Endothelial cell of umbilical vein (primary cell): ENCODE measurements at regions not wholly inside any gene's neighbourhood (a gene's known extent, or its start where the extent isn't known, plus 50 kb on each side); places are given as distances from the start of the nearest gene placed in this dataset.

Source experiments
- BruUV-seq: library from RNA; stranded (reverse); fragments of 400-500 nt; replicated peaks from 2 replicates; lab custom pipeline; 2021; lab: Mats Ljungman, UMichigan
- CTCF ChIA-PET: fragments of 300-600, 350-600 bp; sonication (Branson Sonifier 250); formaldehyde crosslinking; loops from one replicate; lab custom pipeline; 2021; ENCODE audit warnings: antibody characterized with exemption, inconsistent platforms; lab: Charles Lee
- POLR2A ChIA-PET: fragments of 300-600, 350-600 bp; sonication (Branson Sonifier 250); formaldehyde crosslinking; loops from one replicate; lab custom pipeline; 2021; ENCODE audit warnings: antibody characterized with exemption, inconsistent platforms; lab: Charles Lee
- DNase-seq: peaks from one replicate; pipeline ENCODE4 v3.0.0-alpha.2; 2011; ENCODE audit warnings: low read depth, low spot score
- FAIRE-seq: peaks from 2 replicates; lab custom pipeline; 2011; peaks lifted over from hg19 to GRCh38; lab: Jason Lieb, UNC
- H2AFZ ChIP-seq: 2 replicates; pipeline ENCODE4 v1.6.0; 2012; ENCODE audit warnings: low read depth, low read length, control low read depth, inconsistent platforms
- H3K27ac ChIP-seq: 2 replicates; pipeline ENCODE4 v1.5.1; 2011; ENCODE audit warnings: low read depth, mild to moderate bottlenecking, control low read depth, low read length, moderate library complexity; ENCODE audit not compliant: insufficient read depth
- H3K27me3 ChIP-seq, 2 experiments: 2 replicates each; pipeline versions ENCODE4 v1.6.0 to v1.6.1; 2011; ENCODE audit warnings: low read length in 2 of 2, mixed read lengths in 1 of 2; ENCODE audit not compliant: control insufficient read depth in 2 of 2, insufficient read depth in 2 of 2
- H3K36me3 ChIP-seq, 2 experiments: 2 replicates in 1 of 2; 3 replicates in 1 of 2; pipeline ENCODE4 v1.5.1; 2011; ENCODE audit warnings: low read length in 2 of 2, mild to moderate bottlenecking in 1 of 2, moderate library complexity in 1 of 2; ENCODE audit not compliant: control insufficient read depth in 2 of 2, insufficient read depth in 2 of 2; ENCODE audit errors: extremely low read depth in 1 of 2
- H3K4me1 ChIP-seq: 3 replicates; pipeline ENCODE4 v1.5.1; 2011; ENCODE audit warnings: mild to moderate bottlenecking, low read length; ENCODE audit not compliant: control insufficient read depth, insufficient read depth; ENCODE audit errors: extremely low read depth
- H3K4me2 ChIP-seq: 2 replicates; pipeline ENCODE4 v1.6.1; 2011; ENCODE audit warnings: low read length, control low read depth, mixed read lengths; ENCODE audit not compliant: insufficient read depth
- H3K4me3 ChIP-seq, 3 experiments: fragments of 200-600 bp in 1 of 3; sonication (generic), shearing (Covaris generic) in 1 of 3; replicated peaks in 1 of 3; 2 replicates each; pipeline ENCODE4 v1.5.1; 2011 to 2016; ENCODE audit warnings: control low read depth in 3 of 3, low read length in 3 of 3, mild to moderate bottlenecking in 2 of 3, inconsistent platforms in 1 of 3, low read depth in 1 of 3, moderate library complexity in 1 of 3; ENCODE audit not compliant: insufficient read depth in 1 of 3
- H3K79me2 ChIP-seq: 2 replicates; pipeline ENCODE4 v1.6.0; 2012; ENCODE audit warnings: low read length, inconsistent platforms; ENCODE audit not compliant: control insufficient read depth, insufficient read depth
- H3K9ac ChIP-seq: replicated peaks from 2 replicates; pipeline ENCODE3; 2011; ENCODE audit warnings: low read length, control low read depth; ENCODE audit not compliant: insufficient read depth; ENCODE audit errors: extremely low read depth
- H3K9me1 ChIP-seq: replicated peaks from 3 replicates; pipeline ENCODE4 v1.6.0; 2011; ENCODE audit warnings: mild to moderate bottlenecking, low read length; ENCODE audit not compliant: control insufficient read depth, insufficient read depth; ENCODE audit errors: extremely low read depth
- H3K9me3 ChIP-seq: replicated peaks from 2 replicates; pipeline ENCODE4 v1.5.1; 2012; ENCODE audit warnings: low read length, inconsistent platforms; ENCODE audit not compliant: control insufficient read depth, insufficient read depth
- H4K20me1 ChIP-seq: replicated peaks from 2 replicates; pipeline ENCODE3; 2011; ENCODE audit warnings: mild to moderate bottlenecking, low read length; ENCODE audit not compliant: control insufficient read depth, insufficient read depth; ENCODE audit errors: extremely low read depth
- CTCF ChIP-seq, 2 donors: IDR thresholded peaks; 1 replicate in 1 of 2; 2 replicates in 1 of 2; pipeline ENCODE4 v1.5.1; 2011; ENCODE audit warnings: low read length in 2 of 2, mild to moderate bottlenecking in 2 of 2, moderate library complexity in 2 of 2, control low read depth in 1 of 2, inconsistent platforms in 1 of 2, low read depth in 1 of 2; ENCODE audit not compliant: insufficient read depth in 1 of 2; ENCODE audit errors: extremely low read depth in 1 of 2
- EZH2 ChIP-seq: IDR thresholded peaks from 2 replicates; pipeline ENCODE4 v1.6.1; 2012; ENCODE audit warnings: borderline replicate concordance, low read depth, mild to moderate bottlenecking, moderate library complexity, low read length, inconsistent platforms; ENCODE audit not compliant: severe bottlenecking
- FOS ChIP-seq: IDR thresholded peaks from 2 replicates; pipeline ENCODE4 v1.6.1; 2011; ENCODE audit warnings: mild to moderate bottlenecking, low read length, moderate library complexity, borderline replicate concordance; ENCODE audit not compliant: insufficient read depth
- GATA2 ChIP-seq: IDR thresholded peaks from 2 replicates; pipeline ENCODE4 v1.7.0; 2011; ENCODE audit warnings: low read depth, mild to moderate bottlenecking, moderate library complexity, mixed read lengths, low read length; ENCODE audit not compliant: insufficient read length, insufficient read depth
- JUN ChIP-seq: IDR thresholded peaks from 2 replicates; pipeline ENCODE4 v1.6.1; 2011; ENCODE audit warnings: borderline replicate concordance, low read depth; ENCODE audit not compliant: insufficient read length, insufficient read depth
- MAX ChIP-seq: IDR thresholded peaks from 2 replicates; pipeline ENCODE4 v1.6.1; 2011; ENCODE audit not compliant: insufficient read depth, insufficient read length
- MYC ChIP-seq: IDR thresholded peaks from one replicate; pipeline ENCODE4 v1.6.1; 2011; ENCODE audit warnings: mild to moderate bottlenecking, low read depth, low read length
- POLR2A ChIP-seq: IDR thresholded peaks from 2 replicates; pipeline ENCODE4 v1.6.1; 2012; ENCODE audit warnings: low read depth, mild to moderate bottlenecking, control low read depth, low read length
- POLR2AphosphoS5 ChIP-seq: IDR thresholded peaks from 2 replicates; pipeline ENCODE4 v1.6.1; 2012; ENCODE audit warnings: low read depth, mild to moderate bottlenecking, control low read depth, low read length, moderate library complexity; ENCODE audit not compliant: insufficient read depth
- dilution Hi-C: fragments of 300-500 bp; cut with MboI; formaldehyde crosslinking; loops from one replicate; pipeline ENCODE4 v1.15.0; 2019; ENCODE audit warnings: low sequenced_read_pairs; ENCODE audit not compliant: extremely low pct_ligation_motif_present
- intact Hi-C: fragments of 100-400 bp; cut with micrococcal nuclease; formaldehyde crosslinking; loops from one replicate; pipeline ENCODE4 v1.10.0; 2022

- ChIA-PET POLR2A (no interaction called here), CTCF (no interaction called here)
- TF ChIP-seq JUN (no peak), FOS (no peak), GATA2 (no peak), CTCF (IDR thresholded peaks at IDR 0.05; ENCODE audit: extremely low read depth in 1 of 2, insufficient read depth in 1 of 2, low read depth in 1 of 2, low read length in 2 of 2) (no peak), MYC (no peak)
- no peak for FAIRE-seq
- no peak overlapping the region for H3K4me2 ChIP-seq
- no peaks in the 10 kb centered on the region for H3K9me3 ChIP-seq
- H3K9ac ChIP-seq: no peak overlapping the region
- H3K27ac ChIP-seq: no peak overlapping the region
- DNase-seq: no peak
- H3K4me3 ChIP-seq: no peak overlapping the region
- no TSS peak for BruUV-seq
- intact Hi-C loops: no loop called here
- H3K27me3 ChIP-seq: peaks cover 4% of the 10 kb centered on the region in 2 experiments
- no peaks in the 10 kb centered on the region for H3K79me2 ChIP-seq
- H3K36me3 ChIP-seq: no peaks in the 10 kb centered on the region
- H2AFZ ChIP-seq: no peak overlapping the region
- no peaks in the 10 kb centered on the region for H4K20me1 ChIP-seq
- dilution Hi-C loops: no loop called here
- H3K9me1 ChIP-seq: no peaks in the 10 kb centered on the region
- no peaks in the 10 kb centered on the region for H3K4me1 ChIP-seq
Measured at GRCh38 chr12:124203176-124203575, 91.7 kb upstream of the RFLNA start.

- intact Hi-C loops (no loop called here), dilution Hi-C loops (no loop called here)
- Histone ChIP-seq H3K9me3 (no peaks in the 10 kb centered on the region), H4K20me1 (no peaks in the 10 kb centered on the region), H3K4me2 (no peak overlapping the region), H3K79me2 (no peaks in the 10 kb centered on the region), H3K9ac (no peak overlapping the region), H3K27ac (no peak overlapping the region), H3K4me1 (no peaks in the 10 kb centered on the region), H2AFZ (no peak overlapping the region), H3K36me3 (no peaks in the 10 kb centered on the region), H3K27me3 (peaks cover 4% of the 10 kb centered on the region in 2 experiments), H3K4me3 (no peak overlapping the region), H3K9me1 (no peaks in the 10 kb centered on the region)
- DNase-seq (no peak), FAIRE-seq (no peak)
- POLR2A ChIA-PET: no interaction called here
- BruUV-seq: no TSS peak
- no peak for TF ChIP-seq EZH2
- TF ChIP-seq GATA2: no peak
- no peak for TF ChIP-seq JUN
- no peak for TF ChIP-seq FOS
- TF ChIP-seq MYC: no peak
- TF ChIP-seq MAX: no peak
- TF ChIP-seq POLR2A: no peak
- TF ChIP-seq POLR2AphosphoS5: no peak
- TF ChIP-seq CTCF (IDR thresholded peaks at IDR 0.05; ENCODE audit: extremely low read depth in 1 of 2, insufficient read depth in 1 of 2, low read depth in 1 of 2, low read length in 2 of 2): no peak
- CTCF ChIA-PET: no interaction called here
Measured at GRCh38 chr12:124205405-124205804, 89.5 kb upstream of the RFLNA start.
